ENCODE measurements at regions not wholly inside any gene's neighbourhood (a gene's known extent, or its start where the extent isn't known, plus 50 kb on each side); places are given as distances from the start of the nearest gene placed in this dataset.

- no peak for TF ChIP-seq CTCF (IDR thresholded peaks at IDR 0.05; ENCODE audit: extremely low read depth in 1 of 2, insufficient read depth in 1 of 2, low read depth in 1 of 2, low read length in 2 of 2)
- TF ChIP-seq MYC (IDR thresholded peaks at IDR 0.05; ENCODE audit: low read depth, low read length), result no peak
- TF ChIP-seq POLR2AphosphoS5 (IDR thresholded peaks at IDR 0.05; ENCODE audit: insufficient read depth, low read depth, low read length), result no peak
- no peak for TF ChIP-seq EZH2 (IDR thresholded peaks at IDR 0.05; ENCODE audit: borderline replicate concordance, low read depth, low read length, severe bottlenecking)
- TF ChIP-seq GATA2 (IDR thresholded peaks at IDR 0.05; ENCODE audit: insufficient read depth, insufficient read length, low read depth, low read length), result no peak
- TF ChIP-seq JUN (IDR thresholded peaks at IDR 0.05; ENCODE audit: borderline replicate concordance, insufficient read depth, insufficient read length, low read depth), result no peak
- no peak for TF ChIP-seq POLR2A (IDR thresholded peaks at IDR 0.05; ENCODE audit: low read depth, low read length)
- TF ChIP-seq MAX (IDR thresholded peaks at IDR 0.05; ENCODE audit: insufficient read depth, insufficient read length), result no peak
Measured at GRCh38 chr9:1152171-1152570, 102.0 kb downstream of the DMRT2 start.

Measured in endothelial cell of umbilical vein (primary cell).